Effector memory CD8-positive, alpha-beta T cell (primary cell): ENCODE measurements at regions not wholly inside any gene's neighbourhood (a gene's known extent, or its start where the extent isn't known, plus 50 kb on each side); places are given as distances from the start of the nearest gene placed in this dataset.

Experiments
- ATAC-seq: fragments of 150-1000 bp; cut with Tn5 transposase; replicated peaks from 2 replicates; pipeline ENCODE4 v1.10.0; 2021; ENCODE audit warnings: mild to moderate bottlenecking, moderate library complexity
- DNase-seq, 3 experiments: peaks; one replicate each; pipeline ENCODE4 v3.0.0; 2021
- H3K27ac Mint-ChIP-seq, 2 donors: one replicate each; pipeline ENCODE4 v1.8.0; 2022; ENCODE audit warnings: mild to moderate bottlenecking in 2 of 2, mixed read lengths in 2 of 2, moderate library complexity in 2 of 2
- H3K27me3 Mint-ChIP-seq, 2 donors: one replicate each; pipeline ENCODE4 v1.8.0; 2022; ENCODE audit warnings: mixed read lengths in 2 of 2
- H3K36me3 Mint-ChIP-seq: one replicate; pipeline ENCODE4 v1.8.0; 2022; ENCODE audit warnings: mild to moderate bottlenecking, moderate library complexity, mixed read lengths; ENCODE audit not compliant: insufficient read depth
- H3K4me1 Mint-ChIP-seq, 2 donors: one replicate each; pipeline ENCODE4 v1.8.0; 2022; ENCODE audit warnings: low read depth in 2 of 2, mixed read lengths in 2 of 2
- H3K4me3 Mint-ChIP-seq, 2 donors: one replicate each; pipeline ENCODE4 v1.8.0; 2022; ENCODE audit warnings: mild to moderate bottlenecking in 2 of 2, mixed read lengths in 2 of 2, moderate library complexity in 2 of 2
- H3K9me3 Mint-ChIP-seq, 2 donors: one replicate each; pipeline ENCODE4 v1.8.0; 2022; ENCODE audit warnings: mixed read lengths in 2 of 2

GRCh38 chr3:65178703-65179102, 490.9 kb upstream of the ADAMTS9 start:
- H3K36me3 Mint-ChIP-seq: no peaks in the 10 kb centered on the region
- ATAC-seq: no peak

GRCh38 chr3:65177960-65178376, 490.2 kb upstream of the ADAMTS9 start:
- no peaks in the 10 kb centered on the region for H3K36me3 Mint-ChIP-seq
- H3K27me3 Mint-ChIP-seq: no peaks in the 10 kb centered on the region
- no peak overlapping the region for H3K4me3 Mint-ChIP-seq
- DNase-seq (no peak), ATAC-seq (no peak)
- H3K27ac Mint-ChIP-seq: no peak overlapping the region
- H3K4me1 Mint-ChIP-seq: no peaks in the 10 kb centered on the region
- peaks cover 4 to 10% of the 10 kb centered on the region in 2 donors for H3K9me3 Mint-ChIP-seq

More at GRCh38 chr3:65178703-65179102, 490.9 kb upstream of the ADAMTS9 start:
- DNase-seq: no peak
- Mint-ChIP-seq H3K4me3 (no peak overlapping the region), H3K4me1 (no peaks in the 10 kb centered on the region), H3K27ac (peak overlapping the region in 1 of 2 donors; percentile 24), H3K27me3 (no peaks in the 10 kb centered on the region), H3K9me3 (peaks cover 4 to 8% of the 10 kb centered on the region in 2 donors)

- Mint-ChIP-seq H3K27me3 (no peaks in the 10 kb centered on the region), H3K4me1 (no peaks in the 10 kb centered on the region), H3K4me3 (no peak overlapping the region), H3K36me3 (no peaks in the 10 kb centered on the region), H3K27ac (no peak overlapping the region), H3K9me3 (peaks cover 4 to 19% of the 10 kb centered on the region in 2 donors)
- DNase-seq (no peak), ATAC-seq (no peak)
Observed at GRCh38 chr3:65174713-65175112, 486.9 kb upstream of the ADAMTS9 start.

- no peak overlapping the region for H3K4me3 Mint-ChIP-seq
- no peak overlapping the region for H3K27ac Mint-ChIP-seq
- no peaks in the 10 kb centered on the region for H3K36me3 Mint-ChIP-seq
- H3K4me1 Mint-ChIP-seq: no peaks in the 10 kb centered on the region
- ATAC-seq: no peak
- peaks cover 0 to 10% of the 10 kb centered on the region in 2 donors for H3K9me3 Mint-ChIP-seq
- no peaks in the 10 kb centered on the region for H3K27me3 Mint-ChIP-seq
- no peak for DNase-seq
Observed at GRCh38 chr3:65173841-65174240, 486.0 kb upstream of the ADAMTS9 start.

- H3K4me1 Mint-ChIP-seq: no peaks in the 10 kb centered on the region
- ATAC-seq: no peak
- no peak overlapping the region for H3K4me3 Mint-ChIP-seq
- H3K9me3 Mint-ChIP-seq: peaks cover 5 to 10% of the 10 kb centered on the region in 2 donors
- H3K36me3 Mint-ChIP-seq: no peaks in the 10 kb centered on the region
- no peak for DNase-seq
- no peak overlapping the region for H3K27ac Mint-ChIP-seq
- H3K27me3 Mint-ChIP-seq: no peaks in the 10 kb centered on the region
Observed at GRCh38 chr3:65172209-65172608, 484.4 kb upstream of the ADAMTS9 start.

- ATAC-seq (no peak), DNase-seq (no peak)
- Mint-ChIP-seq H3K27me3 (no peaks in the 10 kb centered on the region), H3K9me3 (peaks cover 8 to 10% of the 10 kb centered on the region in 2 donors), H3K27ac (no peak overlapping the region), H3K4me1 (no peaks in the 10 kb centered on the region), H3K4me3 (no peak overlapping the region), H3K36me3 (no peaks in the 10 kb centered on the region)
Observed at GRCh38 chr3:65170390-65171042, 482.7 kb upstream of the ADAMTS9 start.

GRCh38 chr3:65169961-65170360, 482.2 kb upstream of the ADAMTS9 start:
- Mint-ChIP-seq H3K4me1 (no peaks in the 10 kb centered on the region), H3K9me3 (peaks cover 8 to 10% of the 10 kb centered on the region in 2 donors)
- DNase-seq: no peak

GRCh38 chr3:65168547-65168946, 480.7 kb upstream of the ADAMTS9 start:
- H3K36me3 Mint-ChIP-seq: no peaks in the 10 kb centered on the region
- no peak for ATAC-seq
- H3K9me3 Mint-ChIP-seq: peaks cover 9 to 15% of the 10 kb centered on the region in 2 donors
- no peak overlapping the region for H3K4me3 Mint-ChIP-seq
- no peaks in the 10 kb centered on the region for H3K27me3 Mint-ChIP-seq
- no peak overlapping the region for H3K27ac Mint-ChIP-seq
- no peak for DNase-seq
- no peaks in the 10 kb centered on the region for H3K4me1 Mint-ChIP-seq

More at GRCh38 chr3:65169961-65170360, 482.2 kb upstream of the ADAMTS9 start:
- H3K36me3 Mint-ChIP-seq: no peaks in the 10 kb centered on the region
- no peak for ATAC-seq
- no peak overlapping the region for H3K4me3 Mint-ChIP-seq
- H3K27ac Mint-ChIP-seq: no peak overlapping the region
- no peaks in the 10 kb centered on the region for H3K27me3 Mint-ChIP-seq

GRCh38 chr3:65166531-65166930, 478.7 kb upstream of the ADAMTS9 start:
- Mint-ChIP-seq H3K4me1 (no peaks in the 10 kb centered on the region), H3K27me3 (no peaks in the 10 kb centered on the region)

GRCh38 chr3:65158023-65158422, 470.2 kb upstream of the ADAMTS9 start:
- no peak for DNase-seq

More at GRCh38 chr3:65166531-65166930, 478.7 kb upstream of the ADAMTS9 start:
- Mint-ChIP-seq H3K27ac (no peak overlapping the region), H3K9me3 (peaks cover 8 to 11% of the 10 kb centered on the region in 2 donors), H3K36me3 (no peaks in the 10 kb centered on the region), H3K4me3 (no peak overlapping the region)
- no peak for ATAC-seq
- no peak for DNase-seq

GRCh38 chr3:65153850-65154512, 466.2 kb upstream of the ADAMTS9 start:
- no peaks in the 10 kb centered on the region for H3K27me3 Mint-ChIP-seq
- H3K9me3 Mint-ChIP-seq: peaks cover 3 to 17% of the 10 kb centered on the region in 2 donors
- no peak overlapping the region for H3K27ac Mint-ChIP-seq
- no peaks in the 10 kb centered on the region for H3K4me1 Mint-ChIP-seq
- no peaks in the 10 kb centered on the region for H3K36me3 Mint-ChIP-seq
- DNase-seq (no peak), ATAC-seq (no peak)
- H3K4me3 Mint-ChIP-seq: no peak overlapping the region

More at GRCh38 chr3:65158023-65158422, 470.2 kb upstream of the ADAMTS9 start:
- no peak overlapping the region for H3K4me3 Mint-ChIP-seq
- H3K36me3 Mint-ChIP-seq: no peaks in the 10 kb centered on the region
- no peak overlapping the region for H3K27ac Mint-ChIP-seq
- H3K27me3 Mint-ChIP-seq: no peaks in the 10 kb centered on the region
- no peaks in the 10 kb centered on the region for H3K4me1 Mint-ChIP-seq
- H3K9me3 Mint-ChIP-seq: peaks cover 3 to 7% of the 10 kb centered on the region in 2 donors
- no peak for ATAC-seq

GRCh38 chr3:65151666-65152065, 463.9 kb upstream of the ADAMTS9 start:
- no peak overlapping the region for H3K4me3 Mint-ChIP-seq
- no peaks in the 10 kb centered on the region for H3K27me3 Mint-ChIP-seq
- ATAC-seq (no peak), DNase-seq (no peak)
- H3K4me1 Mint-ChIP-seq: no peaks in the 10 kb centered on the region
- H3K27ac Mint-ChIP-seq: no peak overlapping the region
- no peaks in the 10 kb centered on the region for H3K36me3 Mint-ChIP-seq
- H3K9me3 Mint-ChIP-seq: peaks cover 2 to 17% of the 10 kb centered on the region in 2 donors

- H3K36me3 Mint-ChIP-seq: no peaks in the 10 kb centered on the region
- no peaks in the 10 kb centered on the region for H3K27me3 Mint-ChIP-seq
- no peak for ATAC-seq
- no peaks in the 10 kb centered on the region for H3K4me1 Mint-ChIP-seq
- peaks cover 0 to 10% of the 10 kb centered on the region in 2 donors for H3K9me3 Mint-ChIP-seq
- no peak for DNase-seq
- H3K27ac Mint-ChIP-seq: no peak overlapping the region
- H3K4me3 Mint-ChIP-seq: no peak overlapping the region
Observed at GRCh38 chr3:65149877-65150276, 462.1 kb upstream of the ADAMTS9 start.

GRCh38 chr3:65148687-65149086, 460.9 kb upstream of the ADAMTS9 start:
- no peaks in the 10 kb centered on the region for H3K27me3 Mint-ChIP-seq
- no peak overlapping the region for H3K27ac Mint-ChIP-seq
- no peak for ATAC-seq
- DNase-seq: no peak
- no peak overlapping the region for H3K4me3 Mint-ChIP-seq
- no peaks in the 10 kb centered on the region for H3K4me1 Mint-ChIP-seq
- peaks cover 0 to 10% of the 10 kb centered on the region in 2 donors for H3K9me3 Mint-ChIP-seq
- no peaks in the 10 kb centered on the region for H3K36me3 Mint-ChIP-seq
